ENCODE measurements at regions not wholly inside any gene's neighbourhood (a gene's known extent, or its start where the extent isn't known, plus 50 kb on each side); places are given as distances from the start of the nearest gene placed in this dataset.

DNA sequence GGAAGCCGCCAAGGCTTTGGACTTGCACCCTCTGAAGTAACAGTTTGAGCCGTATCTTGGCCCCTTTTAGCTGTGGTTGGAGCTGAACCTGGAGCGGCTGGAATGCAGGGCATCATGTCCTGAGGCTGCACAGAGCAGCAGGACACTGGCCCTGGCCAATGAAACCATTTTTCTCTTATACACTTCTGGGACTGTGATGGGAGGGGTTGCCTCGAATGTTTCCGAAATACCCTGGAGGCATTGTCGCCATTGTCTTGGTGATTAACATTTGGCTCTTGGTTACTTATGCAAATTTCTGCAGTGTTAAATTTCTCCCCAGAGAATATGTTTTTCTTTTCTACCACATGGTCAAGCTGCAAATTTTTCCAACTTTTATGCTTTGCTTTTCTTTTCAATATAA is 137.2 kb downstream of the MAGEC1 start:
- intact Hi-C loops (cut with micrococcal nuclease) (no loop called here), dilution Hi-C loops (cut with MboI; ENCODE audit: extremely low pct_ligation_motif_present, low sequenced_read_pairs) (no loop called here)
- Histone ChIP-seq H4K20me1 (replicated peaks; ENCODE audit: control insufficient read depth, extremely low read depth, insufficient read depth, low read length) (no peaks in the 10 kb centered on the region), H3K36me3 (ENCODE audit: control insufficient read depth in 2 of 2, extremely low read depth in 1 of 2, insufficient read depth in 2 of 2, low read length in 2 of 2) (no peaks in the 10 kb centered on the region), H3K9ac (replicated peaks; ENCODE audit: extremely low read depth, insufficient read depth, low read length) (no peak overlapping the region), H3K79me2 (ENCODE audit: control insufficient read depth, insufficient read depth, low read length) (no peaks in the 10 kb centered on the region), H3K27ac (ENCODE audit: insufficient read depth, low read depth, low read length) (no peak overlapping the region), H2AFZ (ENCODE audit: low read depth, low read length) (no peak overlapping the region), H3K4me1 (ENCODE audit: control insufficient read depth, extremely low read depth, insufficient read depth, low read length) (no peaks in the 10 kb centered on the region), H3K9me3 (replicated peaks; ENCODE audit: control insufficient read depth, insufficient read depth, low read length) (no peaks in the 10 kb centered on the region), H3K27me3 (ENCODE audit: control insufficient read depth in 2 of 2, insufficient read depth in 2 of 2, low read length in 2 of 2) (no peaks in the 10 kb centered on the region), H3K4me3 (replicated peaks in 1 of 3; ENCODE audit: insufficient read depth in 1 of 3, low read depth in 1 of 3, low read length in 3 of 3) (no peak overlapping the region), H3K9me1 (replicated peaks; ENCODE audit: control insufficient read depth, extremely low read depth, insufficient read depth, low read length) (no peaks in the 10 kb centered on the region), H3K4me2 (ENCODE audit: insufficient read depth, low read length) (no peak overlapping the region)
- no peak for DNase-seq (ENCODE audit: low read depth, low spot score)
- ChIA-PET POLR2A (no interaction called here), CTCF (no interaction called here)
- no peak for FAIRE-seq
- no TSS peak for BruUV-seq (replicated peaks)
- TF ChIP-seq JUN (IDR thresholded peaks at IDR 0.05; ENCODE audit: borderline replicate concordance, insufficient read depth, insufficient read length, low read depth) = no peak
- TF ChIP-seq, protein P1, sequence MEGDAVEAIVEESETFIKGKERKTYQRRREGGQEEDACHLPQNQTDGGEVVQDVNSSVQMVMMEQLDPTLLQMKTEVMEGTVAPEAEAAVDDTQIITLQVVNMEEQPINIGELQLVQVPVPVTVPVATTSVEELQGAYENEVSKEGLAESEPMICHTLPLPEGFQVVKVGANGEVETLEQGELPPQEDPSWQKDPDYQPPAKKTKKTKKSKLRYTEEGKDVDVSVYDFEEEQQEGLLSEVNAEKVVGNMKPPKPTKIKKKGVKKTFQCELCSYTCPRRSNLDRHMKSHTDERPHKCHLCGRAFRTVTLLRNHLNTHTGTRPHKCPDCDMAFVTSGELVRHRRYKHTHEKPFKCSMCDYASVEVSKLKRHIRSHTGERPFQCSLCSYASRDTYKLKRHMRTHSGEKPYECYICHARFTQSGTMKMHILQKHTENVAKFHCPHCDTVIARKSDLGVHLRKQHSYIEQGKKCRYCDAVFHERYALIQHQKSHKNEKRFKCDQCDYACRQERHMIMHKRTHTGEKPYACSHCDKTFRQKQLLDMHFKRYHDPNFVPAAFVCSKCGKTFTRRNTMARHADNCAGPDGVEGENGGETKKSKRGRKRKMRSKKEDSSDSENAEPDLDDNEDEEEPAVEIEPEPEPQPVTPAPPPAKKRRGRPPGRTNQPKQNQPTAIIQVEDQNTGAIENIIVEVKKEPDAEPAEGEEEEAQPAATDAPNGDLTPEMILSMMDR (IDR thresholded peaks at IDR 0.05; ENCODE audit: extremely low read depth in 1 of 2, insufficient read depth in 1 of 2, low read depth in 1 of 2, low read length in 2 of 2) = no peak
- TF ChIP-seq MAX (IDR thresholded peaks at IDR 0.05; ENCODE audit: insufficient read depth, insufficient read length) = no peak
- TF ChIP-seq EZH2 (IDR thresholded peaks at IDR 0.05; ENCODE audit: borderline replicate concordance, low read depth, low read length, severe bottlenecking) = no peak
- TF ChIP-seq GATA2 (IDR thresholded peaks at IDR 0.05; ENCODE audit: insufficient read depth, insufficient read length, low read depth, low read length) = no peak
- no peak for TF ChIP-seq FOS (IDR thresholded peaks at IDR 0.05; ENCODE audit: borderline replicate concordance, insufficient read depth, low read length)
- no peak for TF ChIP-seq MYC (IDR thresholded peaks at IDR 0.05; ENCODE audit: low read depth, low read length)
- no peak for TF ChIP-seq POLR2AphosphoS5 (IDR thresholded peaks at IDR 0.05; ENCODE audit: insufficient read depth, low read depth, low read length)
- TF ChIP-seq POLR2A (IDR thresholded peaks at IDR 0.05; ENCODE audit: low read depth, low read length) = no peak
